Ammon's horn (tissue), 1 donor: ENCODE measurements at regions not wholly inside any gene's neighbourhood (a gene's known extent, or its start where the extent isn't known, plus 50 kb on each side); places are given as distances from the start of the nearest gene placed in this dataset.
"Not testable (repeated sequence)": the region's sequence is repeated elsewhere in the genome, so short reads cannot be mapped to it uniquely, and the experiment has no call there.

Source experiments
- DNase-seq: peaks from one replicate; pipeline ENCODE4 v3.0.0-alpha.2; 2016; ENCODE audit warnings: low spot score

GRCh38 chr12:24507827-24508226 is 441.1 kb downstream of the BCAT1 start:
- no peak for DNase-seq

- no peak for DNase-seq
These were observed 443.4 kb downstream of the BCAT1 start for GRCh38 chr12:24505366-24506015.

DNA sequence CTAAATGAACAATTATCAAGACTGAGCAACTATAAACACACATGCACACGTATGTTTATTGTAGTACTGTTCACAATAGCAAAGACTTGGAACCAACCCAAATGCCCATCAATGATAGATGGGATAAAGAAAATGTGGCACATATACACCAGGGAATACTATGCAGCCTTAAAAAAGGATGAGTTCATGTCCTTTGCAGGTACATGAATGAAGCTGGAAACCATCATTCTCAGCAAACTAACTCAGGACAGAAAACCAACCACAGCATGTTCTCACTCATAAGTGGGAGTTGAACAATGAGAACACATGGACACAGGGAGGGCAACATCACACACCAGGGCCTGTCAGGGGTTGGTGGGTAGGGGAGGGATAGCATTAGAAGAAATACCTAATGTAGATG is 445.4 kb downstream of the BCAT1 start:
- not testable (repeated sequence) for DNase-seq

- no peak for DNase-seq
These were observed 448.1 kb downstream of the BCAT1 start for GRCh38 chr12:24500831-24501230.

DNA sequence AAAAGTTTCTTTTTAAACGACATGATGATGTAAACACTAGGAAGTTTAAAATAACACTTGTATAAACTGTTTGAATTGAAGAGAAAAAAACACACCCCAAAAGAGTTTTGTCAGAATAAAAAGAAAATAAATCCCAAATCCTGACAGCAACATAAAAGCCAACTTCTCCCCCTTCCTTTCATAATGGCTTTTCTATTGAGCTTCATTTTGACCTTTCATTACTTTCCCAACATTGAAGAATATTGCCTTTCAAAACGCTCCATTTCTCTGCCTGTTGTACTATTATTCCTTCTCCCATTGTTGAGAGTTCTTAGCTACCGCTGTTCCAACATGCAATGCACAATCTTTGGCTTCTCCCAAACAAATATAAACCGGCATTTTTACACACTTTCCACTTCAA is 448.5 kb downstream of the BCAT1 start:
- no peak for DNase-seq

GRCh38 chr12:24499151-24500146 is 449.5 kb downstream of the BCAT1 start:
- DNase-seq: no peak

DNA sequence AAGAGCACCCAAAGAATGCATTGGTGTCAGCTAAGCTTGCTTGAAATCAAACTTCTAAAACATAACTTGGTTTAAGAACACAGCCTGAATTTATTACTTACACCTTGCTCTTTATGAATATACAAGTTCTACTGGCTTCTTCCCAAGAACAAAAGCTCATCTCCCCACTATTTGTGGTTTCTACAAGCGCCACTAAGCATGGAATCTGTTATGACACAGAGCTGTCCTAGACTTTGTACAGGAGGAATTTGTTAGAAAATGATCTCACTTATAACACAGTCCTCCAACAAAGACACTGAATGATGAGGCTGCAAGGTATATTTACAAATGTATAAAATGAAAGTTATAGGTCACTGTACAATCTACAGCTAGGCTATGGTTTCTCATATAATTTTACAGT is 452.1 kb downstream of the BCAT1 start:
- DNase-seq: no peak

DNA sequence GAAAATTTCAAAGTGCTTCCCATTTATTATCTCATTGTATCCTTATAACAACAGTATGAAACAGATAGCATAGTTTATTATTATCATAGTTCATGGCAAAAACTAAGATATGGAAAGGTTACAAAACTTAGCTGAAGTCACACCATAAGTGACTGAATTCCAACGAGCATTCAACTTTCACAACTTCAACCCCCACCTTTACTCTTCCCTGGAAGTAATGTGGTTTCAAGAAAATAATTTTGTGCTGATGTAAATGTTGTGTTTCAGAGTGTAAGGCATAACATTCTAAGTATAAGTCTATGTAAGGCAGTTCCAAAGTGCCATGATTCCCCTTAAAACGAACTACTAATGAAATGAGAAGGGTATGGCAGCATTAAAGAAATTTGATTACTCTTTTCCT is 454.5 kb downstream of the BCAT1 start:
- DNase-seq: no peak

GRCh38 chr12:24491968-24492367 is 456.9 kb downstream of the BCAT1 start:
- DNase-seq: no peak

DNA sequence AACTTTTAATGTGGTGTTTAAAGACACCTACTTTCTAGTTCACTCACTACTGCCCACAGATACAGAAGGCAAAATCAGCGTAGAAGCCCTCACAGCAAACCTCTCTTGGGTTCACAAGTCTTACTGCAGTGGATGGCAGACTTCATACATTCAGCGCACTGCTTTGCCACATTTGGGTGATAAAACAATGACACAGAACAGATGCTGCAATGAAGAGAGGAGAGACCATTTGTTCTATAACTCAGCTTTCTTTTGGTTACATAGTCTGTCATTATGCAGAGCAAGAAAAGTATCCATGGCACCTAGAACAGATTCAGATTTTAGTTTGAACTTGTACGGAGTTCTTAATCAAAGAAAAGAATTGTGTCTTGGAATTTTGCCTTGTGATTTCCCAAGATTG is 459.0 kb downstream of the BCAT1 start:
- DNase-seq: peak; percentile 18

DNA sequence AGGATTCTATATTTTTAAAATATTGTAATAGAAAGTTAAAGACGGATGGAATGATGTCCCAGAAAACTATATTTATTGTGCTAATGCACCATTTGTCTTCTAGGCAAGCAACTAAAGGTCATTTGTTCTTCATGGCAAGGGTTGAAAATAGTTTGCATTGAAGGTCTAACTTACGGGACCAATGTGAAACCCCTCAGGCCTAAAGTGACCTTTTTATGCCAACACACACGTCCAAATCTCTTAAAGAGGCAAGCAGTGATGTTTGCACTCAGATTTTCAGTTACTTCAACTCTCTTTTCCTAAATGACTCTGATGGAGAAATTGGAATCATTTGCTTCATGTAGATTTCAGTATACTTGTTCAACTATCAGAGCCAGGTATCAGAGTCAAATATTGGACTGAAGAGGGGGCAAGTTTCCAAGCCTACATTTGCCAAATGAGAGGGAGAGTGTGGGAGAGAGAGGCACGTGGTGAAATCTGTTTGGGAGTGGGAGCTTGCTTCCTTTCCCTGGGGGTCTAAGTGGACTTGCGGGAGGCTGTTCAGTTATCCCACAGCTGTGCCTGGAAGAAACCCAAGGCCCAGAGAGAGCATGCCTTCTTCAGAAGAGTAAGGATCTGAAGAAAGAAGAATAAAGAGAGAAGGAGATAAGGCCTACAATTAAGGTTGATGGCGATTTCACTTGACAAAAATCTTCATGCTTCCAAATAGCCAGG is 459.8 kb downstream of the BCAT1 start:
- no peak for DNase-seq

- DNase-seq: no peak
These were observed 460.8 kb downstream of the BCAT1 start for GRCh38 chr12:24488091-24488596.

- no peak for DNase-seq
These were observed 461.3 kb downstream of the BCAT1 start for GRCh38 chr12:24487606-24488005.

GRCh38 chr12:24483732-24484131 is 465.2 kb downstream of the BCAT1 start:
- DNase-seq: no peak

DNA sequence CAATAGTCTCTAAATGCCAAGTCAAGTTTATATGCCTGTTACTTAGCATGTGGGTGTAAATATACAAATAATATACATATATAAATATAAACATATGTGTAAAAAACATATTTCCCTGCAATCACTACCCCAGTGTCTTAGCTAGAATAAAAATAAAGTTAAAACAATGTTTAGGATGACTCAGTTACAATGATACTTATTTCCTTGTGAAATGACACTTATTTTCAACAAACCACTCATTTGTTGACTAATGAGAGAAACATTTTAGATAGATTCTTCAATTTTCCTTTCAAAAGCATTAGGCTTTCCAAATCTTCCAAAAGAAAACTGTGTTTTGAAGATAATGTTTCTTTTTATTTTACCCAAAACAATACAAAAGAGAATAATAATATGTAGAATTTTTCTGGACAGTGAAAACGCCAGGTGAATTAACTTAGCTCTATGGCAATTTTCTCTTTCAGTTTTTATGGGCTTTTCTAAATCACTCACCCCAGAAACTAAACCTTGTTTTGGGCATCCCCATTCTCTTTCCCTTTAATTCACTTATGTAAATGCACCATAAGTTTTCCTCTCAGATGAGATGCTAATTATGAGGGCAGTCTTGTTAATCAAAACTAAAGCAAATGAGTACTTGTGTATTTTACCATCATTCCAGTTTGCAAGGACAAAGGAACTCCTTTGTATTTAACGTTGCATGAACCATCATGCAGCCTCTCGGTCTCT is 465.9 kb downstream of the BCAT1 start:
- no peak for DNase-seq

DNA sequence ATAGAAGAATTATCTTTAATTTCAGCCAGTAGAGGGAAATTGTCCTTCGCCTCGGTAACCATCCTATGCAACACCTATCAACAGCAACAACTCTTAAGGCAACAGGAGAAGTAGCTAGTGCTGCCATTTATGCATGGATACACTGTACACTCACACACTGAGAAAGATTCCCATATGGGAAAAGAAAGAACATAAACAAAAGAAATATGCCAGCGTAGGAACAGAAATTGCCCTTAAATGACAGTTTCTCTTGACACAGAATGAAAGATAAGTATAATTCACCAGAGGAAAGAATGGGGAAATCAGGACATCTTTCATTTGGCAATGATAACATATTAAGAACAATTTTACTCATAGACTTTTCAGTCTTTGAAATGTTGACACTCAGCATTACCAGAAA is 466.9 kb downstream of the BCAT1 start:
- no peak for DNase-seq

- DNase-seq: no peak
These were observed 468.0 kb downstream of the BCAT1 start for GRCh38 chr12:24480766-24481449.

GRCh38 chr12:24479131-24479530 is 469.8 kb downstream of the BCAT1 start:
- no peak for DNase-seq

DNA sequence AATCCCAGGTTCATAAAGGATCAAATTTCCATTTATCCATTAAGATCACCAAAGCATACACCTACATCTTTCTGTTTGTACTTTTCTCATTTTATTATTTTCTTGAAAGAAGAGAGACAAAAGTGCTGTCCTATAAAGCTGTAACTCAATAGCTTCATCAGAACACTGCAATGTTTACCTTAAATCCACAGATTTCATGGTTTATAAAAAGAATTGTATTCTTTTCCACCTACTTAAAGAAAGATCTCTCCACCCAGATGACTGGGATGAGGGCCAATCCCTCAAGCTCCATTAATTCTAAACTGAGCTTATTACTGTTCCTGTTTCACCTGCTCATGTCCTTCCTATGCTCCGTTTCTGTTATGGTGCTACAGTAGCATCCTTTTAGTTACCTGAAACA is 470.6 kb downstream of the BCAT1 start:
- DNase-seq: no peak

- no peak for DNase-seq
These were observed 472.6 kb downstream of the BCAT1 start for GRCh38 chr12:24476310-24476709.

DNA sequence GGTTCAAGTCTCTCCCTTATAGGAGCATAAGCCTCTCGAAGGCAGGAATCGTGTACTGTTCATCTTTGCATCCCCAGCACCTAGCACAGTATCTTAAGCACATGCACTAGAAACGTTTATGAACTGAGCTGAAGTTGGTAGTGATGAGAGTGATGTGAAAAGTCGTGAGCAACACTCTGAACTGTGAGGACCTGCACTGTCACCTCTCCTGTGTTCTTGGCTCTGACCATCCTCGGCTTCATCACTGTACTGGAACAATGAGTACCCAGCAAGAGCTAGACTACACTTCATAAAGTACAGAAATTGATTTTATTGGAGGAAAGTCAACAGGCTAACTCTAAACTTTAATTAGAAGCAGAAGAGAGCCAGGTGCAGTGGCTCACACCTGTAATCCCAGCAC is 473.6 kb downstream of the BCAT1 start:
- no peak for DNase-seq
